Epithelial cell of proximal tubule (primary cell): ENCODE measurements at regions not wholly inside any gene's neighbourhood (a gene's known extent, or its start where the extent isn't known, plus 50 kb on each side); places are given as distances from the start of the nearest gene placed in this dataset.

ENCODE experiments used
- DNase-seq: peaks from one replicate; pipeline ENCODE4 v3.0.0-alpha.2; 2011; ENCODE audit warnings: low read depth
- H3K4me3 ChIP-seq: 2 replicates; pipeline ENCODE4 v1.5.1; 2011; ENCODE audit warnings: low read depth, mild to moderate bottlenecking, low read length
- CTCF ChIP-seq: conservative IDR thresholded peaks from 2 replicates; pipeline ENCODE4 v1.5.1; 2012; ENCODE audit warnings: low read depth, mild to moderate bottlenecking, low read length

- no peak for TF ChIP-seq CTCF
- DNase-seq: no peak
- no peak overlapping the region for H3K4me3 ChIP-seq
Observed at GRCh38 chr6:4616311-4616710, 159.9 kb upstream of the CDYL start.

DNA sequence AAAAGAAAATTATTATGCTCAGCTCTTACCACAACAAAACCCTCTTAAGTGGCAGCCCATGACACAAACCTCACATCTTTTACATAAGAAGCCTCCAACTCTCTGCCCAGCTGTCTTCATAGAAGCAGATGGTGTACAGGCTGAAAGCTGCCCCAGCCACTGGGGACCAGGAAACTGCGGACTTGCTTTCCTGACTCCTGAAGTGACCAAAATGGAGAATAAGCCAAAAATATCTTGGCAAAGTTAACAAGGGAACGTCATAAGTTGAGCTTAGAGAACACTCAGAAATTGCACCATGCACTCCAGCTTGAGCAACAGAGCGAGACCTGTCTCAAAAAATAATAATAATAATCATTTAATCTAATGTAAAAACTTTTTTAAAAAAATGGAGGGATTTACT is 160.3 kb upstream of the CDYL start:
- no peak for DNase-seq
- no peak for TF ChIP-seq CTCF

GRCh38 chr6:4615231-4615630 is 161.0 kb upstream of the CDYL start:
- no peak overlapping the region for H3K4me3 ChIP-seq
- no peak for TF ChIP-seq CTCF
- DNase-seq: no peak

More for the DNA sequence above, 160.3 kb upstream of the CDYL start:
- no peak overlapping the region for H3K4me3 ChIP-seq

- no peak overlapping the region for H3K4me3 ChIP-seq
- no peak for TF ChIP-seq CTCF
- no peak for DNase-seq
Observed at GRCh38 chr6:4614637-4615036, 161.6 kb upstream of the CDYL start.

DNA sequence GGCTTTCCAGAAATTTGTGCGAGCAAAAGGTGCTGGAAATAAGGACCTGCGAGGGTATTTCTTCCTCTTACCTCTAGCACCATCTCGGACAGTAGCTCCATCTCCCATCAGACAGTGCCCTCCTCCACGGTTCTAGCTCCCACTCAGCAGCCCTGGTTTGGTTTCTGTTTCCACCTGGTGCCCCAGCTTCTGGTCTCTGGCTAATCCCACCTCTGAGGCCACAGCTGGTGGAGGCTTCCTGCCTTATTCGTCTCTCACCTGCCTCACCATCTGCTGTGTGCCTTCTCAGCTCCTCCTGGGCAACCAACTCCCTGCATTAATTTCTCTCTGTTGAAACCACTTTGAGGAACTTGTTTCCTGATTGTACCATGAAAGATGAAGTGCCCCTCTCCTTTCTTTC is 162.4 kb upstream of the CDYL start:
- no peak for TF ChIP-seq CTCF
- DNase-seq: no peak
- H3K4me3 ChIP-seq: no peak overlapping the region

DNA sequence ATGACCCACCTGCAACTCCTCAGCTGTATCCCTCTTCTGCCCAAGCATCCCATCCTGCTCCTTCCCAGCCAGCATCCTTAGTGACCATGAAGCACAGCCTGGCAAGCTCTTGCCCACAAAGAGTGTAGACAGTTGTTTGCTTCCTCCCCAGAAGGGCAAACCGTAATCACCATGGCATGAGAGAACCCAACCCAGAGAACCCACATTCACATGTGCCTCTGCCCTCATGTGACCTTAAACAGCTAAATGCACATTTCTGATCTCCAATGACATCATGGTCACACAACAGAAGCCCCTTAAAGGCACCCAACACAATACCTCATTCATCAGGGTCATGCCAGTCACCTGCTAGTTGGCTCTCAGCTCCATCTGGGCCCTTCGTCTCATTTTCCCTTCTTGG is 162.8 kb upstream of the CDYL start:
- no peak overlapping the region for H3K4me3 ChIP-seq
- DNase-seq: no peak

More for the DNA sequence above, 162.8 kb upstream of the CDYL start:
- TF ChIP-seq CTCF: no peak
